Esophagus squamous epithelium (tissue), 4 donors: ENCODE measurements at regions not wholly inside any gene's neighbourhood (a gene's known extent, or its start where the extent isn't known, plus 50 kb on each side); places are given as distances from the start of the nearest gene placed in this dataset.

ENCODE experiments used
- POLR2A ChIP-seq, 4 donors: fragments of 450-650 bp; IDR thresholded peaks; one replicate each; pipeline ENCODE4 v1.6.1; 2017; ENCODE audit warnings: antibody characterized with exemption in 4 of 4, mild to moderate bottlenecking in 4 of 4, moderate library complexity in 3 of 4
- TF ChIP-seq, protein P1 (sequence below), 6 experiments: fragments of 450-650 bp in 4 of 6; fragments of 200-600 bp in 2 of 6; sonication (generic) in 2 of 6; IDR thresholded peaks; one replicate each; pipeline ENCODE4 v1.5.1; 2016 to 2019; ENCODE audit warnings: antibody characterized with exemption in 6 of 6, mild to moderate bottlenecking in 4 of 6, moderate library complexity in 4 of 6

- TF ChIP-seq, protein P1, sequence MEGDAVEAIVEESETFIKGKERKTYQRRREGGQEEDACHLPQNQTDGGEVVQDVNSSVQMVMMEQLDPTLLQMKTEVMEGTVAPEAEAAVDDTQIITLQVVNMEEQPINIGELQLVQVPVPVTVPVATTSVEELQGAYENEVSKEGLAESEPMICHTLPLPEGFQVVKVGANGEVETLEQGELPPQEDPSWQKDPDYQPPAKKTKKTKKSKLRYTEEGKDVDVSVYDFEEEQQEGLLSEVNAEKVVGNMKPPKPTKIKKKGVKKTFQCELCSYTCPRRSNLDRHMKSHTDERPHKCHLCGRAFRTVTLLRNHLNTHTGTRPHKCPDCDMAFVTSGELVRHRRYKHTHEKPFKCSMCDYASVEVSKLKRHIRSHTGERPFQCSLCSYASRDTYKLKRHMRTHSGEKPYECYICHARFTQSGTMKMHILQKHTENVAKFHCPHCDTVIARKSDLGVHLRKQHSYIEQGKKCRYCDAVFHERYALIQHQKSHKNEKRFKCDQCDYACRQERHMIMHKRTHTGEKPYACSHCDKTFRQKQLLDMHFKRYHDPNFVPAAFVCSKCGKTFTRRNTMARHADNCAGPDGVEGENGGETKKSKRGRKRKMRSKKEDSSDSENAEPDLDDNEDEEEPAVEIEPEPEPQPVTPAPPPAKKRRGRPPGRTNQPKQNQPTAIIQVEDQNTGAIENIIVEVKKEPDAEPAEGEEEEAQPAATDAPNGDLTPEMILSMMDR (IDR thresholded peaks at IDR 0.05), result no peak
- TF ChIP-seq POLR2A (IDR thresholded peaks at IDR 0.05), result no peak
Measured at GRCh38 chr14:43765474-43765873, 741.6 kb downstream of the FSCB start.
